DMS114 treated with DMSO at 0.1 percent for 48 hours (cell line): ENCODE measurements at regions not wholly inside any gene's neighbourhood (a gene's known extent, or its start where the extent isn't known, plus 50 kb on each side); places are given as distances from the start of the nearest gene placed in this dataset.

Experiments
- DNase-seq: peaks from one replicate; lab custom pipeline; 2025; ENCODE audit not compliant: unreplicated experiment; lab: John Stamatoyannopoulos, UW

DNA sequence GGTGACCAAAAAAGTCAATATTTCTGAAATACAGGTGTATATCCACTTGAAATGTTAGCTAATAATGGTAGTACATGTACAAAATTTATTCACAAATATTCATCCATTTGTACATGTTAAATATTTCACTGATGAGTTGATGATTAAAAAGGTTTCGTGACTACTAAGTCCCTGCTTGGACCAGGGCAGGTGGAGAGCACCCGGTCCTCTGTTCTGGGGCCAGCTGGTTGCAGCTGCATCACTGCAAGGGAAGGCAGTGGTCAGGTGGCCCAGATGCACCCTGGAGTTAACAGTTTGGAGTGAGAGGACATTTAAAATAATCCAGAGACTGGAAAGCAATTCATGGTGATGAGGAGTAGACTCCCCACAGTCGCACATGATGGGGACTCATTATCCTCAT, 141.2 kb downstream of the ZBTB18 start:
- DNase-seq, result no peak

DNA sequence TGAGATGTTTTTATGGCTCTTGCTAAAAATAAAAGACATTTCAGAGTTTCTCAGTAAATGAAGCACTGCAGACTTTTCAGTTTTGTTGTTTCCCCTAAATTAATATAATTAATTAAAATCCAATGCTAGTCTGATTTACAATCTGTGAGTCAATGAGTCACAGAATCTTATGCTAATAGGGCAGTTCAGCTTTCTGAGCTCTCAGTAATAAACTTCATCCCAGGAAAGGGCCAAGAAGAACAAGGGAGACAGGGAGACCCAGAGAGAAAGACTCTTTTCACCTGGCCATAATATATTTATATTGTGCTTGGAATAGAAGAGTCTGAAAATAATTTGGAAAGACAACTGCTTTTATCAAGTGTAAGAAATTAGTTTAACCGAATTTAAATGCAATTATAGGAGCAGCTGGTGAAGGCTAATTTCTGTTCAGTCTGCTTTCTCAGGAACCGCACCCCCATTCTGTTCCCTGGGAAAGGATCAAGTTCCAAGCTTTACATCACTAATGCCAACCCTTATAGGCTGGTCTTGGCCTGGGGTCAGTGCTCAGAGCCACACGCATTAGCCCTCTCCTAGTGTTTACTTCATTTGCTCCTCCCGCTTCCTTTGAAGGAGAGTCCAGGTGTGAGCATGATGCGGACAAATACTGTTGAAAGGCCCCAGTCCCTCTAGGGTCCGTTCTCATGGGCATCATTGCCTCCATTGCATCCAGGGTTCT, 145.6 kb downstream of the ZBTB18 start:
- no peak for DNase-seq

- DNase-seq, result no peak
Measured at GRCh38 chr1:244197851-244198375, 146.8 kb downstream of the ZBTB18 start.

DNA sequence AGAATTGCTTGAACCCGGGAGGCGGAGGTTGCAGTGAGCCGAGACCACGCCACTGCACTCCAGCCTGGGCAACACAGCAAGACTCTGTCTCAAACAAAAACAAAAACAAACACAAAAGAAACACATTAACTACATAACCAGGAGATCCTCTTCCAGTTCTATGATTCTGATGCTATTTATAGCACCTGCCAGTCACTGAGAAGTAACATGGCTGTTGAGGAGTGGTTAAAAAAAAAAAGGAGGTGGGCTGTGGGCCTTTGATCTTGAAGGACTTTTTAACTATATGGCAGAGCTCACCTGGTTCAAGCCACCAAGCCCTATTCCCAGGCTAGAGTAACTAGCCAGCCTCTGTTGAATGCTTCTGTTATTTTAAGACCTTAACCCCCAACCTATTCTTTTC, 148.8 kb downstream of the ZBTB18 start:
- DNase-seq, result no peak

DNA sequence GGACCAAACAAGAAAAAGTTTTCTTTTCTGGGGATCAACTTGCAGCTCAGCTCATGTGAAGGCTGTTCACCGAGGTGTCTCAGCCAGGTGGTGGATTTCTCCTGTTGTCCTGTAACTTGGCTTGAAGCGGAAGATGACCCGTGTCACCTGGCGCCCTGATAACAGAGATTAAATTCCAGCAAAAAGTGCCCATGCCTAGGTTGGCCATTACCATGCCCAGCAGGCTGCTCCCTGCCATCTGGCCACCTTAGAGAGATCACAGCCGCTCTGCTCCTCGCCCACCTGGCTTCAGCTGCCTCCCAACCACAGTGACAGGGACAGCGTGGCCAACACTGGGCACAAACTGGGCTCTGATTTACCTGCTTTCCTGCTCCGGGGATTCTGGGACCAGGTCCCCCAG, 149.5 kb downstream of the ZBTB18 start:
- no peak for DNase-seq

GRCh38 chr1:244201750-244202149, 150.7 kb downstream of the ZBTB18 start:
- DNase-seq, result no peak

DNA sequence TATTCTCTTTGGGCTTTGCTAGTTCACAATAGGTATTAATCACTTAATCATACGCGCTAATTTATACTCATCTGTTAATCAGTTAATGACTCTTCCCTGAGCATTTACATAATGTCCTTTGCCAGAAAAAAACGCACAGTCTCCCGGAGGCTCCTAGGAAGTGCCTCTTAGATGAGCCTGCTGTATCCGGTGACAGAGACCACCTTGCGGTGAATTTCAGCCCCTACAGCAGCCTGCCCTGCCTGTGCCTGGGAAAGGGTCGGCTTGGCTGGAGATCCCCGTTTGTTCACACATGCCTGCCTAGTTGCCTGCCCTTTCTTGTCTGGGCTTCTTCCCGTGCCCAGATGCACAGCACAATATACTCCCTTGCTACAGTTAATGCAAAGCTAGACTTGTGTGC, 152.9 kb downstream of the ZBTB18 start:
- DNase-seq, result no peak

- no peak for DNase-seq
Measured at GRCh38 chr1:244205171-244205570, 154.1 kb downstream of the ZBTB18 start.

DNA sequence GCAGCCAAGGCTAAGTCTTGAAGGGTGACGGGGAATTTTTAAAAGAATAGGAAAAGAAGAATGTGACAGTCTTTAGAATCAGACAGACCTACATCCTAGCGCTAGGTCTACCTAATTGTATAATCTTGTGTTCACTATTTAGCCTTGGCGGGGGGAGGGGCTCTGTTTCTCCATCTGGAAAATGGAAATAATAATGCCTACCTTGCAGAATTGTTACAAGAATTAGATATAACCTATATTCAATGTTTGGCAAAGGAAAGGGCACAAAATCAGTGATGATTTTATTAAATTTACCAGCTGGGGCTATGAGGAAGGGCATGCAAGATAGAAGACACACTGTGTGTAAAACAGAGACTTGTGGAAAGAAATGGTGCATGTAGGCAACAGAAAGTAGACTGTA, 154.8 kb downstream of the ZBTB18 start:
- DNase-seq, result no peak

GRCh38 chr1:244207042-244207934, 156.2 kb downstream of the ZBTB18 start:
- DNase-seq, result no peak

- DNase-seq, result no peak
Measured at GRCh38 chr1:244207935-244208244, 156.8 kb downstream of the ZBTB18 start.

GRCh38 chr1:244209955-244210354, 158.9 kb downstream of the ZBTB18 start:
- DNase-seq, result no peak

DNA sequence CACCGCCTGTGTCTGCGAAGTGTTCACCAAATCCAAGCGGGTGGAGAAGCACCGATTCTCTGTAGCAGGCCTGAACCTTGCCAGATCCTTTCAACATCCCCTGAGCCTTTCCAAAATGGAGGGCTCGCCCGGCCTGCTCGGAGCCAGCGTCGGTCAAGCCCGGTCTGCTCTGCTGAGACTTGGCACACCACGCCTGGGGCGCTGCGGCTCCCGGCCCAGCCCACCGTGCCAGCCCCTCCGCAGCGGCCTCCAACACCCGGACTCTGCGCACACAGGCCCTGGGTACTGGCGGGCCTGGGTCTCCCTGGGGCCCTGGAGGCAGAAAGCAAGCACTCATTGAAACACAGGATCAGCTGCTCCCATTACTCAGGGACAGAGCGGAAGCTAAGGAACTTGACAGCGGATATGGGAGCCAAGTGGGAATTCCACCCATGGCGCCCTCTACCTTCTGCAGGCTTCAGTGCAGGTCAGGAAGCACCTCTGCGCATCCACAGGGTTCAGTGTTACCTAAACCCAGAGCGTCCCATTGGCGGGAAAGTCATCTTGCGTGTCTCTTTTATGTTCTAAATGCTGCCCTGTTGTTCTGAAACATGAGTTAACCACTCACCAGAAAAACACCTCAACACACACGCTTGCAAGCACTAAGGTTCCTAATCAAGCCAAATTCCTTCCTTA, 159.9 kb downstream of the ZBTB18 start:
- no peak for DNase-seq

DNA sequence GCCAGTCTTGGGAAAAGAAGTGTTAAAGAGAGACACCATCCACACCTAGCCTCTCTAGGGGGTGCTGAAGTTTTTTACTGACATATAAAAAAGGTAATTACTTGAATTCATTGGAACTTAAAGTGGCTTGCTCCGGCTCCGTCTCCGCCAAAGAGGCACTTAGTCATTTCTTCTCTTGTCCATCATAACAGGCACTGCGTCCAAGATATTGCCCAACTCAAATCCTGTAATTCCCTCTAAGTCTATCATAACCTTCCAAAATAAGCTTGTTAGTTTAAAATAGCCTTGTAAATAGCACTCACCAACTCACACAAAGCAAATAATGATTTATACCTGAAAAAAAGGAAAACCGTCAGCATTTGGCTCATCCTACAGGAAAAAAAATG, 160.5 kb downstream of the ZBTB18 start:
- no peak for DNase-seq

- no peak for DNase-seq
Measured at GRCh38 chr1:244212219-244212618, 161.1 kb downstream of the ZBTB18 start.

DNA sequence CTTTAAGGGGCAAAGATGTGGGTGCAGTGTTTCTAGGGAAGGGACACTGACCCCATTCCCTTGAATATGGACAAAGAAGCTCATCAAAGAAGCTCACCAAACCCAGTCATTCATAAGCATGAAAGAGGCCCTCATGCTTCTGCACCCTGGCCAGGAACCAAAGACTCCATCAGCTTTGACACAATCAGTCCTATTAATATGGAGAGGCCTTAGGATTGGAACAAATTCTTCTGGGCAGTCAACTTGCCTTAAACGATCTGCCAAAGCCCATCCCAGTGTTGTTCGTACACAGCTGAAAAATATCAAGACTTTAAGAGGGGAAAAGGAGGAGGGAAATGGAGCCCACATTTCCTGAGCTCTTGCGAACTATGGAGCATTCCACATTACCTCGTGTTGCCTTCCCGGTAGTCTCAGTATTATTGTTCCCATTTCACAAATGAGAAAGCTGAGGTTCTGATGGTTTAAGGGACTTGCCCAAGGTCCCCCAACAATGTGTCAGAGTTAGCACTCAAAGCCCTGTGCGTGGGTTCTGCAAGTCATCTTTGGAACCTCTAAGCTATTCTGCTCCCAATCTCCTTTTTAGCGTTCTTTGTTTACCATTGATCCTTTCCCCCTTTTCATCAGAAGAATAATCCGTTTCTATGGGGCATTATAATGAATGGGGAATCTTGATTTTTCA, 161.9 kb downstream of the ZBTB18 start:
- no peak for DNase-seq

DNA sequence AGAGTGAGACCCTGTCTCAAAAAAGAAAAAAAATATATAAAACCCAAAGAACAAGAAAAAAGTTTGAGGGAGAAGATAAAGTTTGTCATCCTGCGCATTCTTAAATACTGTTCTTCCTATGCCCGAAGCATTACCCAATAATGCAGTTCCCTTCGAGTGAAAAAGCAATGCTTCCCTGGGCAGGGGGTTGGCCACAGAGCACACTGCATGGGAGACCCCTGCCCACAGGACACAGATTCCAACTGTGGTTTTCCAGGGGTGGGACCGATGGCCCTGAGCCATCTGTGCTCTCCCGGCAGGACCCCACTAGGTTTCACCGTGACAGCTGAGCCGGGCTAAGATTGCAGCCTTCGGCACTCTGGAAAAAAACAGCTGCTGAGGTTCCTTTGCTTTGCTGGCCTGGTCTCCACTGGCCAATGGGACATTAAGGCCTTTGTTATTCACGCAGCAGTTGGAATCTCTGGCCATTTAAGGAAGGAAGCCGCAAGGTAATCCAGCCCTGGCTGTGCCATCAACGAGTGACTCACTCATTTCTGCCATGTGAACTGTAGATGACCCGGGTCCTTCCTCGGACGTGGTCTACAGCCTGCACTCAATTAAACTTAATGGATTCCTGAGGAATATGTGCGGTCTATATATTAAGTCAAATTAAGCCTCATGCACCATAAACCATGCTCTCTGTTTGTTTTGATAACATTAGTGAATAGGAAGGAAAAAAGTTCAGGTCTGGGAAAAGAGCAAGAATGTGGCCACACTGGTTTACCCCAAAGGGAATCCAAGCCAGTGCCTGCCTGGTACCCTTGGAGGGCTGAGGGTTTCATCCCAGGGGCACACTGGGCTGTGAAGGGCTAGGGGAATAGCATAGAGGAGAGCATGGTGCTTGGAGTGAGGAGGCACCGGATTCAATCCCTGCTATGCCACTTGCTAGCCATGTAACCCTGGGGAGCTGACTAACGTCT, 163.2 kb downstream of the ZBTB18 start:
- DNase-seq, result no peak

DNA sequence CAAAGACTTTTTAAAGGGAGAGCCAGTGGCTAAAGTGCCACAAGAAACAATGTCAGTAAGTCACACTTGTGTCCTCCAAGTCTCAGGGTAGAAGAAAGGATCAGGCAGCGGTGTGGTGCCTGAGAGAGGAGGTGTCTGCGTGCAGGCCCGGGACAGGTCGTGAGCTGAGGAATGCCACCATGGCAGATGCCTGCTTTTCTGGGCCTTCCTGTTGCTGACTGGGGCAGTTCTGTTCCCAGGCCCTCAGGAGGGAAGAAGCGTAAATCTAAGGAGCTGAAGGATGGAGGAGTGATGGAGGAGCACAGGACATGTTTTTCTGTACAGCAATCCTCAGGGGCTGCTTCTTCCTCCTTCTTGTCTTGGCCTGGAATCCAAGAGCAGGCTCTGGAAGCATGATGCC, 165.8 kb downstream of the ZBTB18 start:
- no peak for DNase-seq

GRCh38 chr1:244217711-244218110, 166.6 kb downstream of the ZBTB18 start:
- DNase-seq, result no peak

- DNase-seq, result no peak
Measured at GRCh38 chr1:244218220-244218619, 167.1 kb downstream of the ZBTB18 start.
